Adrenal gland (tissue), 9 donors: ENCODE measurements at regions not wholly inside any gene's neighbourhood (a gene's known extent, or its start where the extent isn't known, plus 50 kb on each side); places are given as distances from the start of the nearest gene placed in this dataset.

ENCODE experiments used
- DNase-seq, 7 donors: peaks; one replicate each; pipeline ENCODE4 v3.0.0-alpha.2; 2019 to 2020
- H3K27ac ChIP-seq, 5 donors: fragments of 200-600 bp; sonication (generic) in 4 of 5; 1 replicate in 3 of 5; 2 replicates in 2 of 5; pipeline versions ENCODE4 v1.5.1 to v1.8.0; 2016 to 2020; ENCODE audit warnings: mild to moderate bottlenecking in 1 of 5
- H3K27me3 ChIP-seq: fragments of 200-600 bp; 2 replicates; pipeline ENCODE4 v1.8.0; 2021
- H3K36me3 ChIP-seq, 2 donors: fragments of 200-600 bp; replicated peaks in 1 of 2; 1 replicate in 1 of 2; 2 replicates in 1 of 2; pipeline versions ENCODE4 v1.5.1 to v1.8.0; 2018 to 2022
- H3K4me1 ChIP-seq, 2 donors: fragments of 200-600 bp; replicated peaks in 1 of 2; 1 replicate in 1 of 2; 2 replicates in 1 of 2; pipeline versions ENCODE4 v1.5.1 to v1.8.0; 2018 to 2021
- H3K4me3 ChIP-seq, 4 donors: fragments of 200-600 bp; sonication (generic) in 3 of 4; one replicate each; pipeline ENCODE4 v1.5.1; 2016 to 2018
- H3K9me3 ChIP-seq, 3 donors: fragments of 200-600 bp; sonication (generic) in 1 of 3; replicated peaks in 1 of 3; 1 replicate in 2 of 3; 2 replicates in 1 of 3; pipeline versions ENCODE4 v1.5.1 to v1.8.0; 2016 to 2021
- CTCF ChIP-seq, 6 experiments: fragments of 450-650 bp in 4 of 6; fragments of 200-600 bp in 2 of 6; sonication (generic) in 1 of 6; IDR thresholded peaks; 1 replicate in 5 of 6; 2 replicates in 1 of 6; pipeline versions ENCODE4 v1.5.1 to v1.8.0; 2016 to 2021; ENCODE audit warnings: antibody characterized with exemption in 6 of 6, mild to moderate bottlenecking in 2 of 6, moderate library complexity in 1 of 6
- POLR2A ChIP-seq, 2 donors: fragments of 450-650 bp; IDR thresholded peaks; one replicate each; pipeline ENCODE4 v1.6.1; 2017; ENCODE audit warnings: antibody characterized with exemption in 2 of 2, mild to moderate bottlenecking in 2 of 2, moderate library complexity in 1 of 2
- WGBS, 4 donors: extraction: QIAGEN DNeasy Blood & Tissue Kit in 2 of 4; methylation state at CpG; one replicate each; pipeline versions ENCODE4 v1.1.5 to v1.1.7; 2013 to 2017; 5-methylcytosine and 5-hydroxymethylcytosine counted together
- intact Hi-C, 2 donors: fragments of 100-400 bp; cut with DNase I; formaldehyde crosslinking; loops; one replicate each; pipeline versions ENCODE4 v1.14.1 to v1.15.0; 2022 to 2023
- donor health status: healthy with polysubstance abuse.
- donor health status: Bipolar disorder and iron deficiency.
- donor health status: DM: yes; HTN: yes; CAD: no.
- donor health status: DM: no; HTN: no; CAD: no.
- donor health status: DM: no; HTN: no; CAD: no.

GRCh38 chr3:135310317-135310716 lies 515.3 kb downstream of the EPHB1 start:
- no peak overlapping the region for H3K4me3 ChIP-seq
- no peaks in the 10 kb centered on the region for H3K4me1 ChIP-seq
- H3K9me3 ChIP-seq, result no peaks in the 10 kb centered on the region
- WGBS, 4 donors, result 22 to 28% (median 26%) methylated on average over 4 of the region's 4 CpGs
- intact Hi-C loops, result no loop called here
- H3K27ac ChIP-seq, result no peak overlapping the region
- DNase-seq, result peak in 4 of 7 donors; percentile 16 to 42 (median 22)
- TF ChIP-seq CTCF (IDR thresholded peaks at IDR 0.05) (no peak), POLR2A (IDR thresholded peaks at IDR 0.05) (no peak)
- H3K36me3 ChIP-seq, result no peaks in the 10 kb centered on the region
- no peaks in the 10 kb centered on the region for H3K27me3 ChIP-seq

DNA sequence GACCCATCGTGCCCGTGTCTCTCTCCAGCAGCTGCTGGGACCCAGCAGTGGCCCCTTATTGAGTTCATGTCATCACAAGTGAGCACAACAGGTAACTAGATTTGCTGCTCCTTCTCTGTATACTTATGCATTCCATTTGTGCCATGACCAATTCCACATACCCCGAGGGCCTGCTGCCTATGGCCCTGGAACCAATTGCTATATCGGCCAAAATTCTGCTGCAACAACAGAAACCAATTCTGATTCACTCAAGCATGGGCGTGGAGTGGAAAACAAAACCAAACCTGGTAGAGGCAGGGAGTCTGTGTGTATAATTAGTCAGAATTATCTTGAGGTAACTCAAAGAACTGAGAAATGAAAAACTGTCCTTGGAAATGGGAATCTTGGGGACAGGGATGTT lies 516.6 kb downstream of the EPHB1 start:
- Histone ChIP-seq H3K4me1 (no peaks in the 10 kb centered on the region), H3K9me3 (no peaks in the 10 kb centered on the region), H3K4me3 (no peak overlapping the region), H3K36me3 (no peaks in the 10 kb centered on the region), H3K27me3 (no peaks in the 10 kb centered on the region), H3K27ac (no peak overlapping the region)
- whole genome bisulfite sequencing, 4 donors, result 68 to 78% (median 73%) methylated on average over 5 of the region's 5 CpGs
- no peak for DNase-seq
- TF ChIP-seq CTCF (IDR thresholded peaks at IDR 0.05) (no peak), POLR2A (IDR thresholded peaks at IDR 0.05) (no peak)
- intact Hi-C loops, result no loop called here

DNA sequence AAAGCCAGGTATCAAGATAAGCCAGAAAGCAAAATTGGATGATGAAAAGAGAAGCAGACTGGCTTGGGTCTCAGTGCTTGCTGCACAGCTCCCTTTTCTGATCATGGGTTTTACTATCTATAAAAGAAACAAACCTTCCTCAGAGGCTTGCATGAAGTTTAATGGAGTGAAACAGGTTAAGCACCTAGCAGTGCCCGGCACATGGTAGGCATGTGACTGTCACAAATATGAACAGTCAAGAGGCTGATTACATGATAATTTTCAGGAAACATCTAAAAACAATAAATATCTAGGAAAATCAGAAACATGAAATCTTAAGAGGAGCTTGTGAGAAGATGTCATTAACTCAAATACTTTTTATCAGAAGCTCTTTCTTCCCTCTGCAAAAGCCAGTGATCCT lies 519.2 kb downstream of the EPHB1 start:
- no peak for TF ChIP-seq CTCF (IDR thresholded peaks at IDR 0.05)
- TF ChIP-seq POLR2A (IDR thresholded peaks at IDR 0.05), result no peak
- H3K4me3 ChIP-seq, result no peak overlapping the region
- intact Hi-C loops, result no loop called here
- H3K27ac ChIP-seq, result no peak overlapping the region
- H3K4me1 ChIP-seq, result no peaks in the 10 kb centered on the region
- WGBS, 4 donors, result 78 to 94% (median 84%) methylated on average over 1 of the region's 1 CpG
- H3K27me3 ChIP-seq, result no peaks in the 10 kb centered on the region
- DNase-seq, result no peak
- no peaks in the 10 kb centered on the region for H3K36me3 ChIP-seq
- H3K9me3 ChIP-seq, result no peaks in the 10 kb centered on the region

- WGBS, 4 donors, result 40 to 47% (median 44%) methylated on average over 5 of the region's 5 CpGs
- no peak for DNase-seq
- Histone ChIP-seq H3K4me1 (no peaks in the 10 kb centered on the region), H3K9me3 (no peaks in the 10 kb centered on the region), H3K27me3 (no peaks in the 10 kb centered on the region), H3K27ac (no peak overlapping the region), H3K4me3 (no peak overlapping the region), H3K36me3 (no peaks in the 10 kb centered on the region)
- TF ChIP-seq CTCF (IDR thresholded peaks at IDR 0.05) (no peak), POLR2A (IDR thresholded peaks at IDR 0.05) (no peak)
- intact Hi-C loops, result no loop called here
Observed at GRCh38 chr3:135324301-135324700, 529.2 kb downstream of the EPHB1 start.
